NCI-H187 treated with DMSO at 0.1 percent for 48 hours (cell line): ENCODE measurements at regions not wholly inside any gene's neighbourhood (a gene's known extent, or its start where the extent isn't known, plus 50 kb on each side); places are given as distances from the start of the nearest gene placed in this dataset.
"Not testable (repeated sequence)": the region's sequence is repeated elsewhere in the genome, so short reads cannot be mapped to it uniquely, and the experiment has no call there.

Source experiments
- DNase-seq: peaks from one replicate; lab custom pipeline; 2025; lab: John Stamatoyannopoulos, UW

- DNase-seq, result not testable (repeated sequence)
These were observed 227.1 kb downstream of the KCTD12 start for GRCh38 chr13:76659074-76659473.

GRCh38 chr13:76656500-76656899, 229.7 kb downstream of the KCTD12 start:
- no peak for DNase-seq

GRCh38 chr13:76656056-76656455, 230.1 kb downstream of the KCTD12 start:
- no peak for DNase-seq

GRCh38 chr13:76654263-76654662, 231.9 kb downstream of the KCTD12 start:
- DNase-seq, result no peak

- no peak for DNase-seq
These were observed 234.9 kb downstream of the KCTD12 start for GRCh38 chr13:76651286-76651685.

GRCh38 chr13:76647550-76647949, 238.7 kb downstream of the KCTD12 start:
- DNase-seq, result no peak

- no peak for DNase-seq
These were observed 239.3 kb downstream of the KCTD12 start for GRCh38 chr13:76646946-76647345.

GRCh38 chr13:76645632-76646031, 240.6 kb downstream of the KCTD12 start:
- DNase-seq, result no peak

- DNase-seq, result no peak
These were observed 241.3 kb downstream of the KCTD12 start for GRCh38 chr13:76644906-76645305.

- no peak for DNase-seq
These were observed 242.6 kb downstream of the KCTD12 start for GRCh38 chr13:76643596-76643995.

GRCh38 chr13:76641056-76641455, 245.1 kb downstream of the KCTD12 start:
- no peak for DNase-seq

- DNase-seq, result no peak
These were observed 247.3 kb downstream of the KCTD12 start for GRCh38 chr13:76638882-76639281.

GRCh38 chr13:76638181-76638580, 248.0 kb downstream of the KCTD12 start:
- DNase-seq, result no peak

GRCh38 chr13:76637641-76638141, 248.5 kb downstream of the KCTD12 start:
- DNase-seq, result no peak

- DNase-seq, result no peak
These were observed 249.4 kb downstream of the KCTD12 start for GRCh38 chr13:76636829-76637228.

- no peak for DNase-seq
These were observed 250.7 kb downstream of the KCTD12 start for GRCh38 chr13:76635232-76636230.

- DNase-seq, result no peak
These were observed 251.6 kb downstream of the KCTD12 start for GRCh38 chr13:76634431-76635191.

GRCh38 chr13:76632401-76633044, 253.7 kb downstream of the KCTD12 start:
- no peak for DNase-seq

- no peak for DNase-seq
These were observed 255.5 kb downstream of the KCTD12 start for GRCh38 chr13:76630629-76631230.

- DNase-seq, result no peak
These were observed 263.7 kb downstream of the KCTD12 start for GRCh38 chr13:76622315-76623040.

- no peak for DNase-seq
These were observed 264.5 kb downstream of the KCTD12 start for GRCh38 chr13:76621705-76622104.
